Fibroblast of the conjunctiva (primary cell): ENCODE measurements at regions not wholly inside any gene's neighbourhood (a gene's known extent, or its start where the extent isn't known, plus 50 kb on each side); places are given as distances from the start of the nearest gene placed in this dataset.
"Not testable (repeated sequence)": the region's sequence is repeated elsewhere in the genome, so short reads cannot be mapped to it uniquely, and the experiment has no call there.

Experiments
- DNase-seq: peaks from one replicate; pipeline ENCODE4 v3.0.0-alpha.2; 2010; ENCODE audit warnings: low read depth

GRCh38 chr10:36872702-36873393 lies 252.6 kb upstream of the ANKRD30A start:
- no peak for DNase-seq

GRCh38 chr10:36840788-36841187 lies 284.6 kb upstream of the ANKRD30A start:
- no peak for DNase-seq

- no peak for DNase-seq
Measured at GRCh38 chr10:36837416-36837815, 288.0 kb upstream of the ANKRD30A start.

- no peak for DNase-seq
Measured at GRCh38 chr10:36819781-36820180, 305.6 kb upstream of the ANKRD30A start.

GRCh38 chr10:36817898-36818297 lies 307.5 kb upstream of the ANKRD30A start:
- DNase-seq = no peak

- DNase-seq = no peak
Measured at GRCh38 chr10:36808625-36809362, 316.6 kb upstream of the ANKRD30A start.

GRCh38 chr10:36803229-36803628 lies 322.2 kb upstream of the ANKRD30A start:
- DNase-seq = no peak

- DNase-seq = peak; percentile 29
Measured at GRCh38 chr10:36802490-36803153, 322.8 kb upstream of the ANKRD30A start.

GRCh38 chr10:36801660-36802059 lies 323.7 kb upstream of the ANKRD30A start:
- DNase-seq = no peak

- no peak for DNase-seq
Measured at GRCh38 chr10:36794981-36795380, 330.4 kb upstream of the ANKRD30A start.

- DNase-seq = no peak
Measured at GRCh38 chr10:36789974-36790373, 335.4 kb upstream of the ANKRD30A start.

- DNase-seq = no peak
Measured at GRCh38 chr10:36788152-36788551, 337.2 kb upstream of the ANKRD30A start.

- no peak for DNase-seq
Measured at GRCh38 chr10:36783400-36783799, 342.0 kb upstream of the ANKRD30A start.

GRCh38 chr10:36781570-36781969 lies 343.8 kb upstream of the ANKRD30A start:
- DNase-seq = no peak

GRCh38 chr10:36780158-36780557 lies 345.2 kb upstream of the ANKRD30A start:
- DNase-seq = no peak

GRCh38 chr10:36779238-36779846 lies 346.1 kb upstream of the ANKRD30A start:
- peak; percentile 62 for DNase-seq

- no peak for DNase-seq
Measured at GRCh38 chr10:36778651-36779050, 346.7 kb upstream of the ANKRD30A start.

GRCh38 chr10:36773652-36774051 lies 351.7 kb upstream of the ANKRD30A start:
- DNase-seq = no peak

- no peak for DNase-seq
Measured at GRCh38 chr10:36771725-36772124, 353.7 kb upstream of the ANKRD30A start.

- not testable (repeated sequence) for DNase-seq
Measured at GRCh38 chr10:36769741-36770140, 355.7 kb upstream of the ANKRD30A start.

GRCh38 chr10:36766940-36767339 lies 358.5 kb upstream of the ANKRD30A start:
- no peak for DNase-seq

- DNase-seq = no peak
Measured at GRCh38 chr10:36766415-36766810, 359.0 kb upstream of the ANKRD30A start.
